Right lobe of liver (tissue), 4 donors: ENCODE measurements at regions not wholly inside any gene's neighbourhood (a gene's known extent, or its start where the extent isn't known, plus 50 kb on each side); places are given as distances from the start of the nearest gene placed in this dataset.

ENCODE experiments used
- POLR2A ChIP-seq: fragments of 450-650 bp; IDR thresholded peaks from one replicate; pipeline ENCODE4 v1.6.1; 2017; ENCODE audit warnings: antibody characterized with exemption, mild to moderate bottlenecking
- TF ChIP-seq, protein P1 (sequence below), 4 donors: fragments of 200-600 bp in 3 of 4; fragments of 450-650 bp in 1 of 4; IDR thresholded peaks; one replicate each; pipeline versions ENCODE4 v1.5.1 to v1.8.0; 2016 to 2022; ENCODE audit warnings: antibody characterized with exemption in 4 of 4, mild to moderate bottlenecking in 2 of 4
- donor health status: DM: no; HTN: no; CAD: no.
- donor health status: DM: no; HTN: no; CAD: no.
- donor health status: DM: no; HTN: yes; CAD: no.

DNA sequence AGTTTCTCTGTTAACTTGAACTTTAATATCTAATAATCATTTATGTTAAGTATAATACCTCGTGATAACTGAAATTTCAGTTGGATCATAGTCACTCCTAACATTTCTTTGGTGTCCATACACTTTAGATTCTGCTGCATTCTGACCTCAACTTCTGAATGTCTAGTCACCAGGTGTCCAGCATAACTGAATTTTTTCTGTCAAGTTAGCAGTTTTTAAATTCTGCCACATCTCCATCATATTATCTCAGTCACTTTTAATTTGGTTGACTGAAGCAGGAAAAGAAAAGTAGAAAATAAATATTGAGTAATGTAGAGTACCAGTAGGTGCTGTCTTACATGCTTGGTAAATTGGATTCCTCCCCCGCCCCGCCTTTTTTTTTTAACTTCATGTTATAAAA, 128.6 kb downstream of the TANC2 start:
- no peak for TF ChIP-seq POLR2A
- TF ChIP-seq, protein P1, sequence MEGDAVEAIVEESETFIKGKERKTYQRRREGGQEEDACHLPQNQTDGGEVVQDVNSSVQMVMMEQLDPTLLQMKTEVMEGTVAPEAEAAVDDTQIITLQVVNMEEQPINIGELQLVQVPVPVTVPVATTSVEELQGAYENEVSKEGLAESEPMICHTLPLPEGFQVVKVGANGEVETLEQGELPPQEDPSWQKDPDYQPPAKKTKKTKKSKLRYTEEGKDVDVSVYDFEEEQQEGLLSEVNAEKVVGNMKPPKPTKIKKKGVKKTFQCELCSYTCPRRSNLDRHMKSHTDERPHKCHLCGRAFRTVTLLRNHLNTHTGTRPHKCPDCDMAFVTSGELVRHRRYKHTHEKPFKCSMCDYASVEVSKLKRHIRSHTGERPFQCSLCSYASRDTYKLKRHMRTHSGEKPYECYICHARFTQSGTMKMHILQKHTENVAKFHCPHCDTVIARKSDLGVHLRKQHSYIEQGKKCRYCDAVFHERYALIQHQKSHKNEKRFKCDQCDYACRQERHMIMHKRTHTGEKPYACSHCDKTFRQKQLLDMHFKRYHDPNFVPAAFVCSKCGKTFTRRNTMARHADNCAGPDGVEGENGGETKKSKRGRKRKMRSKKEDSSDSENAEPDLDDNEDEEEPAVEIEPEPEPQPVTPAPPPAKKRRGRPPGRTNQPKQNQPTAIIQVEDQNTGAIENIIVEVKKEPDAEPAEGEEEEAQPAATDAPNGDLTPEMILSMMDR (IDR thresholded peaks at IDR 0.05) = no peak
